HG02763 (cell line): ENCODE measurements at regions not wholly inside any gene's neighbourhood (a gene's known extent, or its start where the extent isn't known, plus 50 kb on each side); places are given as distances from the start of the nearest gene placed in this dataset.
"Not testable (repeated sequence)": the region's sequence is repeated elsewhere in the genome, so short reads cannot be mapped to it uniquely, and the experiment has no call there.

Source experiments
- ATAC-seq: cut with Tn5 transposase; IDR thresholded peaks from one replicate; pipeline ENCODE4 v1.9.1; 2021; ENCODE audit warnings: mild to moderate bottlenecking, moderate library complexity; ENCODE audit not compliant: unreplicated experiment

DNA sequence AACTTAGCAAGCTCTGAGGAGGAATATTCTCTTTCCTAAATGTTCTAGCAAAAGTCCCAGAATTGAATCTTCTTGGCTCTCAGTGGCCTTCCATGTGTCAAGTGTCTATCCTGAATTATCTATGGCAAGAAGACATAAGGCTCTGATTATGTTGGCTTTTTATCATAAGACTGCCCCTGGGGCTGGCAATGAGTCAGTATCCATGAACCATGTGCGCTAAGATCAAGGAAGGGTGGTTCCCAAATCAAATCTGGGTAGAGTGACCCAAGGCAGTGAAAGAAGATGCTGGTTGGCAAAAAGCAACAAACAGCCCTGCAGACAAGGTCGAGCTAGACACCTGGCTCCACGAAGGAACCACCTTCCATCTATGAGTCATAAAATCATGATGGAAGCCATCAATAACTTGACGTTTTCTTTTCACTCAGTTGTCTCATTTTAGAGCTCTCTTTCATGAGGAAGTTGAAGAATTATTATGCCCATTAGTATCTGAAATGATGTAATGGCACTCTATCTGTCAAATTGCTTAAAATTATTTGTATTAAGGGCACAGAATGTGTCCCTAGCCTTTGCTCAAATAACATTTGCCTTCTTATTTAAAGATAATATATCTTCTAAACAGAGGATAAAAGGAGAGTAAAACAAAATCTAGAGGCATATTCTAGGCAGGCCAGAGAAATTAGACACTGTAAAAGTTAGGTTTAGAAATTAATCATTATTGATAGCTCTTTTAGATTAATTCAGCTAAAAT, 657.7 kb upstream of the GOT2 start:
- no peak for ATAC-seq

DNA sequence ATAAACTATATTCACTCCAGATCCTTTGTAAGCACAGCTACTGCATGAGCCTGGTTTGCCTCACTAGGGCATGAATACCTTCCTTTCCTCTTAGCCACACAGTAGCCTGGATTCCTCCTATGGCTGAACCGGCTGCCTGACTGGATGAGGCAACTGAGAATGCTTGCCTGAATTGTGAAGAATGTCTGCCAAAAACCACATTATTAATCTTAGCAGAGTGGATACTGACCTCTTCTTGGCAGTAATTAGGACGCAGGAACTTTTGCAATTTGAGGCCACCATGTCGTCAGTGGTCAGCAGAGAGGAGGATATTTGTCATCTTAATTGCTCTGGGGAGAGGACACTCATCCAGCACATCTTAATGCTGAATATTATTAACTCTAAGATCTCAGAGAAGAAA, 651.8 kb upstream of the GOT2 start:
- no peak for ATAC-seq

GRCh38 chr16:59385491-59385890, 651.4 kb upstream of the GOT2 start:
- no peak for ATAC-seq

DNA sequence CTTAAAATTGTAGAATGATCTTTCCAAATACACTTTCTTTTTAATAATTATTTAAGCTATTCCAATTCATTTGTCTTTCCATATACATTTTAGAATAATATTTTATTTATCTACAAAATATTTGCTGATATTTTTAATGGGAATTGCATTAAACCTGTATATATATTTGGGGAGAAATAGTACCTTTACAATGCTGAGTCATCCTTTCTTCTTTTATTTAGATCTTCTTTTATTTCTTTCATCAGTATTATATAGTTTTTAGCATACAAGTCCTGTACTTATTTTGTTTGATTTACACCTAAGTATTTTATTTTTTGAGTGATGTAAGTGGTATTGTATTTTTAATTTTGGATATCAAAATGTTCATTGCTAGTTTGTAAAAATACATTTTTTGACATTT, 639.5 kb upstream of the GOT2 start:
- ATAC-seq = no peak

GRCh38 chr16:59370717-59371116, 636.6 kb upstream of the GOT2 start:
- no peak for ATAC-seq

- no peak for ATAC-seq
These were observed 635.4 kb upstream of the GOT2 start for GRCh38 chr16:59369523-59369922.

- no peak for ATAC-seq
These were observed 634.5 kb upstream of the GOT2 start for GRCh38 chr16:59368586-59368985.

DNA sequence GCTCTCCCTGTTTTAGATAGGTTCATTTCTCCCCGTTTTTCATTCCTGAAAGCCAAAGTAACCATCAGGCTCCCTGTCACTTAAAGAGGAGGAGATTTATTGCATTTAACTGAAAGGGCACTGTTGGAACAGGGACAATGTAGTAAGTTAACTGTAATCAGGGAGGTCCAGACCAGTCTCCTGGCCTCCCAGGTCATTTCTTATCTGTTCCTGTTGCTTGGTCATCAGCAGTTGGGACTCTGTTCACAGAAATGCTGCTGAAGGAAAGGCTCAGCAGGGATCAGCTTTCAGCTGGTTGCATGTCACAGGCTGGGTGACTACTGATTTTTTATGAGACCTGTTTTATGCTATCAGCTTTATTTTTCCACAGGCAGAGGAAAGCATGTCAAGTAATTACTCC, 622.6 kb upstream of the GOT2 start:
- no peak for ATAC-seq

DNA sequence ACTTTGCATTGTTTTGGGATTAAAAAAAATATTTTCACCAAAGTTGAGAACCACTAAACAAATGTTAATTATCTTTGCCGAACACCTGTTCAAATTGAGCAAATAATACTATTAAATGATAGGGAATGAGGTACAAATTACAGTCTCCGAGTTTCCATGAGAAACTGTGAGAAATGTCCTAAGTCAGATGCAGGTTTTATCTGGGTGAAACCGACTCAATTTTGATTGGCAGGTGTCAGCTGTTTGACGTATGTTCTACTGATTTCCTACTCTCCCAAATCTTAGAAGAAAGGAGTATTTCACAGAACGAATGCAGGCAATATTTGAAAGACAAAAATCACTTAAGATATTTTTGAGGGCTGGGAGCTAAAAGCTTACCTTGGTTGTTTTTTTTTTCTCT, 622.0 kb upstream of the GOT2 start:
- ATAC-seq = no peak

GRCh38 chr16:59355704-59356103, 621.6 kb upstream of the GOT2 start:
- no peak for ATAC-seq

DNA sequence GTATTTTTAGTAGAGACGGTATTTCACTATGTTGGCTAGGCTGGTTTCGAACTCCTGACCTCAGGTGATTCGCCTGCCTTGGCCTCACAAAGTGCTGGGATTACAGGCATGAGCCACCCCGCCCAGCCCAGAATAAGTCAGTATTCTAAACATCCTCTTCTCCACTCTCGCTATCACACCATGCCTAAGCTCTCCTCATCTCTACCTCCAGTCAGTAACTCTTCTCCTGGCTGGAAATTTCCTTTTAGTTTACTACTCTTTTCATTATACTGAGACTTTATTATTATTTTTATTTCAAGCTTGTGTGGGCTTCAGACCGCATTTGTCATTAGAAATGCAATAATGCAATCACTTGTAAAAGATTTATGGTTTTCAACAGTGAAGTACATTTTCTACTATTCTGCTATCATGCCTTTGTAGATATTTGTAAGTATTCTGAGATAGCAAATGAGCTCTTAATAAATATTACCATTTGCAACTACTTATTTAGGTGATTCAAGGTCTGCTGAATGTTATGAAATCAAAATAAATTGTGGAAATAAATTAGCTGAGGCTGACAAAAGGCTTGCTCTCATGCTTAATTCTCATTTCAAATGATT, 617.3 kb upstream of the GOT2 start:
- no peak for ATAC-seq

- ATAC-seq = no peak
These were observed 616.6 kb upstream of the GOT2 start for GRCh38 chr16:59350670-59351069.

DNA sequence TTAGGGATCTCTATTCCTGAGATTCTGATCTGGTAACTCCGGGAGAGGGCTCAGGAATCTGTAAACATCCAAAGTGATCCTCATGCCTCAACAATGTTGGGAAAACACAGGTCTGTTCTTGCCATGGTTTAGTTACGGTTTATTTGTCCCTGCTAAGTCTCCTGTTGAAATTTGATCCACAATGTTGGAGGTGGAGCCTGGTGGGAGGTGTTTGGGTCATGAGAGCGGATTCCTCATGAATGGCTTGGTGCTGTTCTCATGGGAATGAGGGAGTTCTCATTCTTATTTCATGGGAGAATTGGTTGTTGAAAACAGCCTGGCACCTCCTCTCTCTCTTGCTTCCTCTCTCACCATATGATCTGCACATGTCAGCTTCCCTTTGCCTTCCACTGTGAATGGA, 608.6 kb upstream of the GOT2 start:
- ATAC-seq = no peak

DNA sequence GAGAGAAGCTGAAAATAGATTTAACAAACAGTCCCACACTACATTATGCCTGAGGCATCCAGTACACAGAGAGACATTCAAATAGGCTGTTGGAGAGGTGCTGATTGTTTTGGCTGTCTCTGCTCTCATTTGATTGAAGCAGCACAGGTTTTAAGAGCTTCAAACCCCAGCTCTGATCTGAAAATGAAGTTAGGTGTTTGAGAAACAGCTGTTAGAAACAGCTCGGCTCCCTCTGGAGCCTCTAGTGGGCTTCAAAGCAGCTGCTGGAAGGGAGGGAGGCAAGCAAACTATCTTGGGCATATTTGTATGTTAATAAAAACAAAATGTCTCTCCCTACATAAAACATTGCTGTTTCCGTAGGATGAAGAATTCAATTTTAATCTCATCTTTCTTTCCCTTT, 607.3 kb upstream of the GOT2 start:
- no peak for ATAC-seq

DNA sequence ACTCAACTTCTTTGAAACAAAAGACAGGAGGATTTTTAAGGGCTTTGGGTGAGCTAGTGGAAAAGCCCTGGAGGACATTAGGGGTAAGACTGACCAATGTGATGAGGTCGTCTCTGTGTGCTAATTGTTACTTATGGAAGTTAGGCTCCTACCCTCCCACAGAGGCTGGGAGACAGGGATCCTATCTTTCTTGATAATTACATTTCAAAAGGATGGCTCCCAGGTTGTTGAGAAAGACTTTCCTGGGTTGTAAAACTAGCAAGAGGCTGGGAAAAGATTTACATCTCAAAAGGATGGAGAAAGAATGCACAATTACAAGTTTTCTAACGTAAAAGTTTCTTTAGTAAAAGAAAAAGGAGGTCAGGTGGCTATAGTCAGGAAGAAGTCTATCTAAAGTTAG, 605.8 kb upstream of the GOT2 start:
- ATAC-seq = no peak

- no peak for ATAC-seq
These were observed 602.1 kb upstream of the GOT2 start for GRCh38 chr16:59336136-59336695.

- ATAC-seq = not testable (repeated sequence)
These were observed 597.6 kb upstream of the GOT2 start for GRCh38 chr16:59331708-59332107.

- ATAC-seq = no peak
These were observed 596.0 kb upstream of the GOT2 start for GRCh38 chr16:59330019-59330670.

GRCh38 chr16:59328961-59329360, 594.8 kb upstream of the GOT2 start:
- ATAC-seq = no peak

DNA sequence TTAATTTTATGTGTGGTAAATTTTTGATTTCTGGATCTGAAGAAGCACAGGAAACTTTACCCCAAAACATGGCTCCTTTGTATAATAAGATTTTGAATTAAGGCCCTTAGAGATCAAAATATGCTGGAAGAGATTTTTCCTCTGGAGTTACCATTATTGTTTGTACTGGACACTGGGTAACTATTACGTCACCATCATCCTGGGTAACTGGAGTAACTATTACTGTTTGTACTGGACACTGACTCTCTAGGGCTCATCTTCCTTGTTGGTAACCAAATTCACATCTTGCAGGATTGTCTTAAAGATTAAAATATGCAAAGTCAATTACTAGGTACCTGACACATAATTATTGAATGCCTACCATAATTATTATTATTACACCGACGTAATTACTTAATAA, 593.8 kb upstream of the GOT2 start:
- ATAC-seq = no peak

GRCh38 chr16:59326955-59327354, 592.8 kb upstream of the GOT2 start:
- ATAC-seq = no peak

DNA sequence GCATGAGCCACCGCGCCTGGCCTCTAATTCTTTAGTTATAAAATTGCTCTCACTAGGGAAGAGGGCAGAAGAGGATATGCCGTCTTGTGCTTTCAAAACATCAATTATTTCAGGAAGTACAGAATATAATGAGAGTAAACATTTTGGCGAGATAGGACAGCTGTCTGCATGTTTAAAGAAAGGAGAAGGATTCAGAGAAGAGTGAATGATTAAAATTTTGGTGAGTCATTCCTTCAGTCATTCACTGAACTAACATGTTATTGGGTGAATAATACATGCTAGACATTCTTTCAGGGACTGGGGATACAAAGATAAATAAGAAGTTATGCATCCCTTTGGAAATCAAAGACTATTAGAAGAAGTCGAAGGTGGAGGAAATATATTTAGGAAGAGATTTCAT, 590.3 kb upstream of the GOT2 start:
- no peak for ATAC-seq
